ENCODE measurements at regions not wholly inside any gene's neighbourhood (a gene's known extent, or its start where the extent isn't known, plus 50 kb on each side); places are given as distances from the start of the nearest gene placed in this dataset.

DNA sequence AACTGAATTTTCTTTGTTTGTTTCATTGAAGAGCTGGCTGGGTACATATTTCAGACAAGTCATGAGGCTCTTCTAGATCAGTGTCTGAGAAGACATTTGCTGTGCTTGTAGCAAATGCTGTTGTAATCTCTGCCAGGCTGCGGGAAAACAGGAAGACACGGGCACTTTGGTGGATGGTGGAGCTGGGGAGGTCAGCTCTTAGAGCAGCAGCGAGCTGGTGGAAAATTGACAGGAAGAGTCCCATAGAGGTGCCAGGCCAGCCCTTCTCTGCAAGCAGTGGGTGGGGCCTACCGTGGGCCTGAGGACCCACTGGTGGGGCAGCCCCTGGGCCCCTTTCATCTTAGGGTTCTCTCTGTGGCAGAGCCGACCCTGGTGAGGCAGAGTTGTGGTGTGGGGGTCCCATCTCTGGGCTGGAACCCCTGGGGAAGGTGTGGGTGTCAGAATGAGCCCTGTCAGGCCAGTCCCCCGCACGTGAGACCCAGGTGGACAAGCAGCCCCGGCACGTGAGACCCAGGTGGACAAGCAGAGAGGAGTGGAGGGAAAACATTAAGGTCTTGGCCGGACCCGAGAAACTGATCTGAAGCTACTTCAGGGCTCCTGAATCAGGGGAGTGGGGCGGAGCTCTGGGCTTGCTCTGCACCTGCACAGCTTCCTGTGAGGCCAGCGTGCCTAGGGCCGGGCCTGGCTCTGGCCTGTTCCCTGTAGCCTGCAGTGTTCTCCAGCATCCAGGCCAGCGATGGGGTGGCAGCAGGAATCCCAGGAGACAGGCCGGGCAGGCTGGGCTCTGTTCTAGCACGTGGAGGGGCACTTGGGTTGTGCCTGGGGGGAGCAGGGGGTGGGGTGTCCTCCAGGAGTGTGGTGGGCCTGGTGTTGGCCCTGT, 273.5 kb upstream of the HDAC4 start:
- no peaks in the 10 kb centered on the region for H3K36me3 ChIP-seq (ENCODE audit: insufficient read depth)
- H3K79me2 ChIP-seq (replicated peaks; ENCODE audit: insufficient read depth): no peaks in the 10 kb centered on the region
- Mint-ChIP-seq H3K4me3 (no peak overlapping the region), H3K9me3 (no peaks in the 10 kb centered on the region; the same call in 2 of the 3 replicates), H3K27ac (no peak overlapping the region), H3K36me3 (ENCODE audit: low read depth) (no peaks in the 10 kb centered on the region; the same call in 2 of the 3 replicates), H3K27me3 (ENCODE audit: insufficient read depth, low read depth, poor library complexity) (peaks cover 2% of the 10 kb centered on the region), H3K4me1 (no peaks in the 10 kb centered on the region)
- DNase-seq (ENCODE audit: low spot score) (no peak), ATAC-seq (no peak)
- no peaks in the 10 kb centered on the region for H4K20me1 ChIP-seq (replicated peaks; ENCODE audit: insufficient read depth)
- no peaks in the 10 kb centered on the region for H3F3A ChIP-seq (replicated peaks; ENCODE audit: low read depth)
- no peak overlapping the region for H2AFZ ChIP-seq
- no peak overlapping the region for H3K4me3 ChIP-seq
- no peaks in the 10 kb centered on the region for H3K9me2 ChIP-seq (ENCODE audit: insufficient read depth)
- no peaks in the 10 kb centered on the region for H3K4me1 ChIP-seq (ENCODE audit: insufficient read depth)
- H3K4me2 ChIP-seq: no peak overlapping the region
- TF ChIP-seq POLR2AphosphoS5 (IDR thresholded peaks at IDR 0.05; ENCODE audit: low read depth) (no peak), EZH2 (IDR thresholded peaks at IDR 0.05; ENCODE audit: low read depth, unreplicated experiment) (no peak), JUNB (IDR thresholded peaks at IDR 0.05; ENCODE audit: unreplicated experiment) (no peak), ZNF114 (CRISPR knock-in tag; IDR thresholded peaks at IDR 0.05) (no peak), CREB1 (CRISPR knock-in tag; IDR thresholded peaks at IDR 0.05; ENCODE audit: low read depth) (no peak), ZNF331 (CRISPR knock-in tag; IDR thresholded peaks at IDR 0.05; ENCODE audit: low read depth) (no peak), NANOG (IDR thresholded peaks at IDR 0.05; ENCODE audit: borderline replicate concordance) (no peak), STAT1 (IDR thresholded peaks at IDR 0.05; ENCODE audit: unreplicated experiment) (no peak), EZH2phosphoT487 (IDR thresholded peaks at IDR 0.05; ENCODE audit: unreplicated experiment) (no peak)
- TF ChIP-seq, protein P1, sequence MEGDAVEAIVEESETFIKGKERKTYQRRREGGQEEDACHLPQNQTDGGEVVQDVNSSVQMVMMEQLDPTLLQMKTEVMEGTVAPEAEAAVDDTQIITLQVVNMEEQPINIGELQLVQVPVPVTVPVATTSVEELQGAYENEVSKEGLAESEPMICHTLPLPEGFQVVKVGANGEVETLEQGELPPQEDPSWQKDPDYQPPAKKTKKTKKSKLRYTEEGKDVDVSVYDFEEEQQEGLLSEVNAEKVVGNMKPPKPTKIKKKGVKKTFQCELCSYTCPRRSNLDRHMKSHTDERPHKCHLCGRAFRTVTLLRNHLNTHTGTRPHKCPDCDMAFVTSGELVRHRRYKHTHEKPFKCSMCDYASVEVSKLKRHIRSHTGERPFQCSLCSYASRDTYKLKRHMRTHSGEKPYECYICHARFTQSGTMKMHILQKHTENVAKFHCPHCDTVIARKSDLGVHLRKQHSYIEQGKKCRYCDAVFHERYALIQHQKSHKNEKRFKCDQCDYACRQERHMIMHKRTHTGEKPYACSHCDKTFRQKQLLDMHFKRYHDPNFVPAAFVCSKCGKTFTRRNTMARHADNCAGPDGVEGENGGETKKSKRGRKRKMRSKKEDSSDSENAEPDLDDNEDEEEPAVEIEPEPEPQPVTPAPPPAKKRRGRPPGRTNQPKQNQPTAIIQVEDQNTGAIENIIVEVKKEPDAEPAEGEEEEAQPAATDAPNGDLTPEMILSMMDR (conservative IDR thresholded peaks at IDR 0.05; ENCODE audit: low read depth in 2 of 2): no peak
- TF ChIP-seq, protein P2, sequence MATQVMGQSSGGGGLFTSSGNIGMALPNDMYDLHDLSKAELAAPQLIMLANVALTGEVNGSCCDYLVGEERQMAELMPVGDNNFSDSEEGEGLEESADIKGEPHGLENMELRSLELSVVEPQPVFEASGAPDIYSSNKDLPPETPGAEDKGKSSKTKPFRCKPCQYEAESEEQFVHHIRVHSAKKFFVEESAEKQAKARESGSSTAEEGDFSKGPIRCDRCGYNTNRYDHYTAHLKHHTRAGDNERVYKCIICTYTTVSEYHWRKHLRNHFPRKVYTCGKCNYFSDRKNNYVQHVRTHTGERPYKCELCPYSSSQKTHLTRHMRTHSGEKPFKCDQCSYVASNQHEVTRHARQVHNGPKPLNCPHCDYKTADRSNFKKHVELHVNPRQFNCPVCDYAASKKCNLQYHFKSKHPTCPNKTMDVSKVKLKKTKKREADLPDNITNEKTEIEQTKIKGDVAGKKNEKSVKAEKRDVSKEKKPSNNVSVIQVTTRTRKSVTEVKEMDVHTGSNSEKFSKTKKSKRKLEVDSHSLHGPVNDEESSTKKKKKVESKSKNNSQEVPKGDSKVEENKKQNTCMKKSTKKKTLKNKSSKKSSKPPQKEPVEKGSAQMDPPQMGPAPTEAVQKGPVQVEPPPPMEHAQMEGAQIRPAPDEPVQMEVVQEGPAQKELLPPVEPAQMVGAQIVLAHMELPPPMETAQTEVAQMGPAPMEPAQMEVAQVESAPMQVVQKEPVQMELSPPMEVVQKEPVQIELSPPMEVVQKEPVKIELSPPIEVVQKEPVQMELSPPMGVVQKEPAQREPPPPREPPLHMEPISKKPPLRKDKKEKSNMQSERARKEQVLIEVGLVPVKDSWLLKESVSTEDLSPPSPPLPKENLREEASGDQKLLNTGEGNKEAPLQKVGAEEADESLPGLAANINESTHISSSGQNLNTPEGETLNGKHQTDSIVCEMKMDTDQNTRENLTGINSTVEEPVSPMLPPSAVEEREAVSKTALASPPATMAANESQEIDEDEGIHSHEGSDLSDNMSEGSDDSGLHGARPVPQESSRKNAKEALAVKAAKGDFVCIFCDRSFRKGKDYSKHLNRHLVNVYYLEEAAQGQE (IDR thresholded peaks at IDR 0.05; ENCODE audit: unreplicated experiment): no peak
- TF ChIP-seq, protein P3, sequence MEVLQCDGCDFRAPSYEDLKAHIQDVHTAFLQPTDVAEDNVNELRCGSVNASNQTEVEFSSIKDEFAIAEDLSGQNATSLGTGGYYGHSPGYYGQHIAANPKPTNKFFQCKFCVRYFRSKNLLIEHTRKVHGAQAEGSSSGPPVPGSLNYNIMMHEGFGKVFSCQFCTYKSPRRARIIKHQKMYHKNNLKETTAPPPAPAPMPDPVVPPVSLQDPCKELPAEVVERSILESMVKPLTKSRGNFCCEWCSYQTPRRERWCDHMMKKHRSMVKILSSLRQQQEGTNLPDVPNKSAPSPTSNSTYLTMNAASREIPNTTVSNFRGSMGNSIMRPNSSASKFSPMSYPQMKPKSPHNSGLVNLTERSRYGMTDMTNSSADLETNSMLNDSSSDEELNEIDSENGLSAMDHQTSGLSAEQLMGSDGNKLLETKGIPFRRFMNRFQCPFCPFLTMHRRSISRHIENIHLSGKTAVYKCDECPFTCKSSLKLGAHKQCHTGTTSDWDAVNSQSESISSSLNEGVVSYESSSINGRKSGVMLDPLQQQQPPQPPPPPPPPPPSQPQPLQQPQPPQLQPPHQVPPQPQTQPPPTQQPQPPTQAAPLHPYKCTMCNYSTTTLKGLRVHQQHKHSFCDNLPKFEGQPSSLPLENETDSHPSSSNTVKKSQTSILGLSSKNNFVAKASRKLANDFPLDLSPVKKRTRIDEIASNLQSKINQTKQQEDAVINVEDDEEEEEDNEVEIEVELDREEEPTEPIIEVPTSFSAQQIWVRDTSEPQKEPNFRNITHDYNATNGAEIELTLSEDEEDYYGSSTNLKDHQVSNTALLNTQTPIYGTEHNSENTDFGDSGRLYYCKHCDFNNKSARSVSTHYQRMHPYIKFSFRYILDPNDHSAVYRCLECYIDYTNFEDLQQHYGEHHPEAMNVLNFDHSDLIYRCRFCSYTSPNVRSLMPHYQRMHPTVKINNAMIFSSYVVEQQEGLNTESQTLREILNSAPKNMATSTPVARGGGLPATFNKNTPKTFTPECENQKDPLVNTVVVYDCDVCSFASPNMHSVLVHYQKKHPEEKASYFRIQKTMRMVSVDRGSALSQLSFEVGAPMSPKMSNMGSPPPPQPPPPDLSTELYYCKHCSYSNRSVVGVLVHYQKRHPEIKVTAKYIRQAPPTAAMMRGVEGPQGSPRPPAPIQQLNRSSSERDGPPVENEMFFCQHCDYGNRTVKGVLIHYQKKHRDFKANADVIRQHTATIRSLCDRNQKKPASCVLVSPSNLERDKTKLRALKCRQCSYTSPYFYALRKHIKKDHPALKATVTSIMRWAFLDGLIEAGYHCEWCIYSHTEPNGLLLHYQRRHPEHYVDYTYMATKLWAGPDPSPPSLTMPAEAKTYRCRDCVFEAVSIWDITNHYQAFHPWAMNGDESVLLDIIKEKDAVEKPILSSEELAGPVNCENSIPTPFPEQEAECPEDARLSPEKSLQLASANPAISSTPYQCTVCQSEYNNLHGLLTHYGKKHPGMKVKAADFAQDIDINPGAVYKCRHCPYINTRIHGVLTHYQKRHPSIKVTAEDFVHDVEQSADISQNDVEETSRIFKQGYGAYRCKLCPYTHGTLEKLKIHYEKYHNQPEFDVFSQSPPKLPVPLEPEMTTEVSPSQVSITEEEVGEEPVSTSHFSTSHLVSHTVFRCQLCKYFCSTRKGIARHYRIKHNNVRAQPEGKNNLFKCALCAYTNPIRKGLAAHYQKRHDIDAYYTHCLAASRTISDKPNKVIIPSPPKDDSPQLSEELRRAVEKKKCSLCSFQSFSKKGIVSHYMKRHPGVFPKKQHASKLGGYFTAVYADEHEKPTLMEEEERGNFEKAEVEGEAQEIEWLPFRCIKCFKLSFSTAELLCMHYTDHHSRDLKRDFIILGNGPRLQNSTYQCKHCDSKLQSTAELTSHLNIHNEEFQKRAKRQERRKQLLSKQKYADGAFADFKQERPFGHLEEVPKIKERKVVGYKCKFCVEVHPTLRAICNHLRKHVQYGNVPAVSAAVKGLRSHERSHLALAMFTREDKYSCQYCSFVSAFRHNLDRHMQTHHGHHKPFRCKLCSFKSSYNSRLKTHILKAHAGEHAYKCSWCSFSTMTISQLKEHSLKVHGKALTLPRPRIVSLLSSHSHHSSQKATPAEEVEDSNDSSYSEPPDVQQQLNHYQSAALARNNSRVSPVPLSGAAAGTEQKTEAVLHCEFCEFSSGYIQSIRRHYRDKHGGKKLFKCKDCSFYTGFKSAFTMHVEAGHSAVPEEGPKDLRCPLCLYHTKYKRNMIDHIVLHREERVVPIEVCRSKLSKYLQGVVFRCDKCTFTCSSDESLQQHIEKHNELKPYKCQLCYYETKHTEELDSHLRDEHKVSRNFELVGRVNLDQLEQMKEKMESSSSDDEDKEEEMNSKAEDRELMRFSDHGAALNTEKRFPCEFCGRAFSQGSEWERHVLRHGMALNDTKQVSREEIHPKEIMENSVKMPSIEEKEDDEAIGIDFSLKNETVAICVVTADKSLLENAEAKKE (CRISPR knock-in tag; IDR thresholded peaks at IDR 0.05): no peak
- TF ChIP-seq, protein P4, sequence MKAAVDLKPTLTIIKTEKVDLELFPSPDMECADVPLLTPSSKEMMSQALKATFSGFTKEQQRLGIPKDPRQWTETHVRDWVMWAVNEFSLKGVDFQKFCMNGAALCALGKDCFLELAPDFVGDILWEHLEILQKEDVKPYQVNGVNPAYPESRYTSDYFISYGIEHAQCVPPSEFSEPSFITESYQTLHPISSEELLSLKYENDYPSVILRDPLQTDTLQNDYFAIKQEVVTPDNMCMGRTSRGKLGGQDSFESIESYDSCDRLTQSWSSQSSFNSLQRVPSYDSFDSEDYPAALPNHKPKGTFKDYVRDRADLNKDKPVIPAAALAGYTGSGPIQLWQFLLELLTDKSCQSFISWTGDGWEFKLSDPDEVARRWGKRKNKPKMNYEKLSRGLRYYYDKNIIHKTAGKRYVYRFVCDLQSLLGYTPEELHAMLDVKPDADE (IDR thresholded peaks at IDR 0.05): no peak
- H3K27ac ChIP-seq (ENCODE audit: low read depth): no peak overlapping the region
- no peaks in the 10 kb centered on the region for H3K27me3 ChIP-seq (ENCODE audit: insufficient read depth)
